Stimulated activated CD4-positive, alpha-beta T cell treated with anti-CD3 and anti-CD28 coated beads, Interleukin-15, amount 100 ng/mL, for 1 hour (primary cell): ENCODE measurements at regions not wholly inside any gene's neighbourhood (a gene's known extent, or its start where the extent isn't known, plus 50 kb on each side); places are given as distances from the start of the nearest gene placed in this dataset.
"Not testable (repeated sequence)": the region's sequence is repeated elsewhere in the genome, so short reads cannot be mapped to it uniquely, and the experiment has no call there.

Experiments used
- DNase-seq, 2 donors: peaks; one replicate each; pipeline ENCODE4 v3.0.0-alpha.2; 2020; ENCODE audit warnings: low read depth in 1 of 2, low spot score in 1 of 2

DNA sequence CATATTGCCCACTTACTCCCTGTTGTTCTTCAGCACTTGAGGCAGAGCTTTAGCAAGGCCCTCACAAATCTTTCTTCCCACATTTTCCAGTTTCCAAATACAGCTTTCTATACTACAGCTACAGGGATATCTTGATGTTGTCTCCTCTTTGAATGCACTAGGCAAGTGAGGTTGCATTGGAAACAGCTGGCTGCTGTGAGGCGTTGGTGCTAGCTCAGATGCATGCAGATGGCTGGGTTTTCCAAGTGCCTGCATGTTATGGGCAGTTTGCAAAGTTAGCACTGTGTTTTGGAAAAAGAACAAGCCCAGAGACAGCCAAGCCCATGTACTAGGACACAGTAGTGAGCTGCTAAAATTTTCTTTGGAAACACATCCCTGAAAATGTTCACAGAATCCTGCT lies 315.1 kb upstream of the RASGEF1B start:
- DNase-seq, result no peak

DNA sequence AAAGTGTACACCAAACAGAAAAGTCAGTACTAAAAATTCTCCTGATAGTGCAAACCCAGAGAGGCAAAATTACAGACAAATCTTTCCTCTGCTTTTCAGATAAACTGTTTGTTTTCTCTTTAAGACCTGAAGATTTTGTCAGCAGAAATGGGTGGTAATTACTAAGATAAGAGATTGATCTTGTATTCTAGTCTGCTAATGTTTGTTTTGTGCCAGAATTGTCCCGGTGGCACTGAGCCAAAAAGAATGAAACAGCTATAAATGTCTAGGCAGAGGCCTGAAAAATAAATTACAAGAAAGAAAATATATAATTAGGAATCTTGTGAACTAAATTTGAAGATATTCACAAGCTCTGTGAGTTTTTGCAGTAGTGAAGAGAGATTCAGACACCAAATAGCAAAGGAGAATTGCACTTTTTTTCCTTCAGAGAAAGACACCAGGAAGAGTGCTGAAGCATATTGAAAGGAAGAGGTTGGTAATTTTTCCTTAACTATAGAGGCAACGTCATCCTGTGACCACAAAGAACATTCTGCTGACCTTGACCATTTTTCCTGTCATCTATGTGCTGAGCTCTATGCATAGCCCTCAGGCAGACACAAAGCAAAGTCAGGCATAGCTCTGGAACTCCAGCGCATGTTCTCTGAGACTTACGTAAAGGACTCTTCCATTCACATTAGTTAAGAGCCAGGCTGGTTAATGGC lies 314.5 kb upstream of the RASGEF1B start:
- DNase-seq, result no peak

DNA sequence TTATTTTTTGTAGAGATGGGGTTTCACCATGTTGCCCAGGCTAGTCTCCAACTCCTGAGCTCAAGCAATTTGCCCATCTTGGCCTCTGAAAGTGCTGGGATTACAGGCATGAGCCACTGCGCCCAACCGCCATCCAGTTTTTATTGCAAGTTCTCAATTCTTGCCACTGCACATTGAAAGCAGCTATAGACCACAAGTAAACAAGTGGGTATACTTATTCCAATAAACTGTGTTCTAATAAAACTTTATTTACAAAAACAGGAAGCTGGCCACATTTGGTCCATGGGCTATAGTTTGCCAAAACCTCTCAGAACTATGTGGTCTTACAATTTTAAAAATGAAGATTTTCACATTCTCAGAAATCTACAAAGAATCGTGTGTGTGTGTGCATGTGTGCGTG lies 313.6 kb upstream of the RASGEF1B start:
- no peak for DNase-seq

DNA sequence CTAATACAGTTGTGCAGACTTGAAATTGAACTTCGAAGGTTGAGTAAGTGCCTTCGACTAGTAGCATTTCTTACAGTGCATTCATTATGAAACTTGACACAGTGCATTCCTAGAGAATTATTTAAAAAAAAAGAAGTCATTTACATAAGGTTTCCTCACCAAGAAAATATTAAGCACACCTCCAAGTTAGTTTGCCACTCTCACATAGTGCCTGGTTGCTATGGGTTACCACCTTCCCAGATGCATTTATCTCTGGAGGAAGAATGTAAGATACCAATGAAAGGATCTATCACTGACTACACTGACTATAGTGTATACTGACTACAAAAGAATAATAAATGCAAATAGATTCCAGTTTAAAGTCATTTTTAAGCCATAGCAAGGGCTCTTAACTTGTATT lies 311.9 kb upstream of the RASGEF1B start:
- DNase-seq, result no peak

DNA sequence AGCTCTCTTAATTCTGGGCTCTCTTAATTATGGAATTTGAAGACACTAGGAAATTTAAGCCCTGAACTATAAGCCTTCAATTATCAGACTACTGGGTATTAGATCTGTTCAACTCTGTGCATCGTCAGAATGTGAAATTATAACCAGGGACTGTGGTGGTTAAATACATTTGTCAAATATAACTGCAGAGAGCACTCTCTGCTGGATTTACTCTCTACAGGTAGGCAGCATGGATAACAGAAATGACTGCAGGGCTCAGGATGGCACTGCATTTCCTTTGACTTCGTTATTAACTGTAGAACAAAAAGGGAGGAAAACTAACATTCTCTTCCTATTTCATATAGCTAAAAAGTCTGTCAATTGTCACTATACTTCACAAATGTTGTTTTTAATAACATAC lies 310.1 kb upstream of the RASGEF1B start:
- DNase-seq, result no peak

DNA sequence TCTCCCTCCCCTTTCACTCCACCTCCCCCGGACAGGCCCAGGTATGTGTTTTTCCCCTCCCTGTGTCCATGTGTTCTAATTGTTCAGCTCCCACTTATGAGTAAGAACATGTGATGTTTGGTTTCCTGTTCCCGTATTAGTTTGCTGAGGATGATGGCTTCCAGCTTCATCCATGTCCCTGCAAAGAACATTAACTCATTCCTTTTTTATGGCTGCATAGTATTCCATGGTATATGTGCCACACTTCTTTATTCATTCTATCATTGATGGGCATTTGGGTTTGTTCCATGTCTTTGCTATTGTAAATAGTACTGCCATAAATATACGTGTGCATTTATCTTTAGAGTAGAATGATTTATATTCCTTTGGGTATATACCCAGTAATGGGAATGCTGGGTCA lies 306.0 kb upstream of the RASGEF1B start:
- DNase-seq, result not testable (repeated sequence)

DNA sequence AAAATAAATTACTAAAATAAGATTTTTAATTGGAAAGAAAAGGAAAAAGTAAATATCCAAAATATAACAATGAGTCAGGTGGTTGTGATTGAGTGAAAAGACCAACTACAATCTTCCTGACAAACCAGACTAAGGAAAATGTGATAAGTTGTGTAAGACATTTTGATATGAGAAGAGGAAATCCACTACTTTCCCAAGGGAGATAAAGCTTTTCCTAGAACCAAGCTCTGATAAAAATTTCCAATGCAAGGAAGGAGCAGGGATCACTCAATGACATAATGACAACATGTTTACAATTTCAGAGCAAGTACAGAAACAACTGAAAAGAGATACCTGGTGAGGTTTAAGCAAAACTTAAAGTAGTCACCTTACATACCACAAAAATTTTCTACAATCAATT lies 305.1 kb upstream of the RASGEF1B start:
- DNase-seq, result no peak

DNA sequence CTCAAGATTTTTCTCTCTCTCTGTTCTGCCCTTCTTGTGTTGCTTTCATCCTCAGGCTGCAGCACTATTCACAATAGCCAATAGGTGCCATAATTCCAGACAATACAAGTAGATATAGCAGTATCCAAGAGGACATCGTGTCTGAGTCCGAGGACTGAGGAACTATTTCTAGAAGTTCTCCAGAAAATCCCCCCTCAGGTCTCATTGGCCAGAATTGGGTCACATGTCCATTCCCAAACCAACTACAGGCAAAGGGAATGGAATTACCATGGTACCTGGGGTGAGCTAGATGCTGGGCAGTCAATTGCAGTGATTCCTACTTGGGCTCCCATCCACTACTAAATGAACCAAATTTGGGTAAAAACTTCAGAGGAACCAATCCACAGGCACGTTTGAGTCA lies 301.9 kb upstream of the RASGEF1B start:
- no peak for DNase-seq

DNA sequence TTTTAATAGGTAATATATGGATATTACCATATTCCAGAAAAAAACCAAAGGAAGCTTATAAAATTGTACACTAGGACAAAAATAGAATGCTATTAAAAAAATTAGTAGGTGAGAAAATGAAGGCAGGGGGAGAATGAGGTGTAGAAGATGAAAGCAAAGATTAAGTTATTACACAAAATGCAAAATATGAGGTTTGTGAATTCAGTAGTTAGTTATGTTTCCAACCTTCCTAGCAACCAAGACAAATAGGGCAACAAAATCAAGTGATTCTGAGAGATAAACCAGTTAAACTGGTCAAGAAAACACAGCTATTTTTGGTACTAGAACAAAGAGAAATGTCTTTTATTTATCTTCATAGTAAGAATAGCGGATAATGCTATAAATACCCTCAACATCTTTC lies 300.0 kb upstream of the RASGEF1B start:
- no peak for DNase-seq

DNA sequence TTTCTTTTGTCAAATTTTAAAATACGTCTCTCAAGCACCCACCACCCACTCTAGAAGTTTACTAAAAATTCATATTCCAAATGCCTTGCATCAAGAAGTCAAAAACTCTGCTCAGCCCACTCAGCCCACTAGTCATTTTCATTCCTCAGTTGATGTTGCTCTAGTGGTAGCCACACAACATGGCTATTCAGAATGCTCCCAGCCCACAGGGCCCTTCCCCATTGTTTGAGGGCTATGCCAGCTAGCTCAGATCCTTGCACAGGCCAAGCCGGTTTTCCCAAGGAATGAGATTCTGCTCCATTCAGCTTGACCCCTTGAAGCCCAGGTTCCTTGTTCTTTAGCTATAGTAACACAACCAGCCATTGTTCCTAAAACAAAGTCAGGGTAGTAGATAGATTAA lies 297.5 kb upstream of the RASGEF1B start:
- no peak for DNase-seq

DNA sequence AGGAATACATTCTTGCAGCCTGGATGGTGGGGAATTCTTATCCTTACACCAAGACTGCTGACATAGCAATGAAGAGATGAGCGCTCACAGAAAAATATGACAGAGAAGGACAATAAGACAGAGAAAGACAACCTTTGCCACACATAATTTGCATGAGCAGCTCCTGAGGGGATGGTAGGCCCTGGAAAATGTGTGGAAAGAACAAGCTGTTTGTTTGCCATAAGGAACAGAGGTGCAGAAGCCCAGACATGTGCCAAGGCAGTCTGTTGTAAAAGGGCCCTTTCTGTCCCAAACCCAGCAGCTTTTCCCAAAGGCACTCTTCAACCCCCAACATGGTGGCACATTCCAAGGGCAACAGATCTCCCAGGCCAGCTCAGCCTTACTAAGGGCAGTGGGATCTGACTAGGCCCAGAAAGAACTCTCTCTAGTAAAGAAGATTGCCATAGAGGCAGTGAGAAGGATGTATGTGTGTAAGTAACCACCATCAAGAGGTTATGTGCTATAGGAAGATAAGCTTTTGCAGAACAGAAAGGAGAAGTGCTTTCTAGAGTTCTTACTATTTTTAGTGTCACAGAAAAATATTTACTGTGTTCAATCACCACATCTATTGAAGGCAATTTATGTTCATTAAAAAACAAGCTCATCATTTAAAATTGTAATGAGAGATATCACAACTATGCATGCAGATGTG lies 287.0 kb upstream of the RASGEF1B start:
- no peak for DNase-seq

DNA sequence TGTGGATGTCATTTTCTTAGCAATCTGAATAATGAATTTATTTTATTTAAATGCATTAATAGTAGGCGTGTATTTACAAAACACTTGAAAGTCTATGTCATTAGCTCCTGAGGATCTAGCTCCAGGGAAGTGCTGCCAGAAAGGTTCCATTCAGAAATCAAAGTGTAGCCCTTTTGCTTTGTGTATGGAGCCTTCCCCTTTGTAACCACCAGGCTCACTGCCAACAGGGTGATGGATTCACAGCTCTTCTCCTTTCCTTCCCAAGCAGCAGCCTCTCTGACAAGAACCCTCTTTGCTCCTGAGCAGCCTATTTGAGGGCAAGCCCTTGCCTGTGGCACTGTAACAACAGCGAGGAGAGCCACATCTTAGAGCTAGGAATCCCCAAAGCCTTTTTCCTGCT lies 286.0 kb upstream of the RASGEF1B start:
- DNase-seq, result no peak

DNA sequence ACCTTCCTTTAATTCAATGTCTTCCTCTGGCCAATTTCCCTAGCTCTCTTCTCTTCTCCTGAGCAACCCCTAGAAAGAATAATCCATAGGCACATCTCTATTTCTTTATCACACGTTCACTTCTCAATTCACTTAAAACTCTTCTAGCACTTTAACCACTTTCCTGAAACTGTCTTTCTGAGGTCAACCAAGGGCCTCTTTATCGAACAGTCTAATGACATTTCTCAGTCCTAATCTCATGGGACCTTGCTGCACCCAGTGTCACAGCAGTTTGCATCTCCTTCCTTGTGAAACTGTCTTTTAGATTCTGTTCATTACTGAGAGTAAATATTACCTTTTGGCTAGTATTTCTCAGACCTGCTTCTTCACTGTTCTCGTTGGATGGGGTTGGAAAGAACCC lies 285.3 kb upstream of the RASGEF1B start:
- DNase-seq, result no peak

DNA sequence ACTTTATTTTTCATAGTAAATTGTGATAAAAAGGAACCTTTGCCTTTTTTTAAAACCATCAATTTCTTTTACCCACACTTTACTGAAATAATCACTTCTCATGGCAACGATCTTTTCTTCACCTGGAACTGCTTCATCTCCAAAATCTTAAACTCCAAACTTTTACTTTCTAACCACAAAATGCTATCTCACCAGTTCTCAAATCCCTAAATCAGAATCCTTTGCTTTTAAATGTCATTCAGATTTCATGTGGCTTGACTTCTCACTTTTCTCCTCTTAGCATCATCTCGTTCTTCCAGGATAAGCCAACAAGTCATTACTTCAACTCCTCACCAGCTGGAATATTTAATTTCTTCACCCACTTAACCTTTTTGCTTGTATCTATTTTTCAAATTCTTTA lies 284.3 kb upstream of the RASGEF1B start:
- no peak for DNase-seq

DNA sequence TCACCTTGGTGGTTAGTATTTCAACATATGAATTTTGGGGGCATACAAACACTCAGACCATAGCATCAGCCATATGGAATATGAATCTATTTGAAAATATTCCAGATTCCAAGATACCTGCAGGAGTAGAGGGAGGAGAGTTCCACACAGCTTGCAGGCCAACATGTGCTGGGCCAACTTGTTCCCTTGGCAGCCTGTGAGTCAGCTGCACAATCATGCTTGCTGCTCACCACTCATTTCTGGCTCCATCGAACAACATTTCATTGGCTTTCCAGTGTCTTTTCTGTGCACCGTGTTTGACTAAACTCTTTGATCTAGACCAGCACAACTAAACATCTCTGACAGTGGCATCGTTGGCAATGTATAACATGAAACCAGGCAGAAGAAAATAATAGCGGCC lies 282.5 kb upstream of the RASGEF1B start:
- DNase-seq, result no peak

DNA sequence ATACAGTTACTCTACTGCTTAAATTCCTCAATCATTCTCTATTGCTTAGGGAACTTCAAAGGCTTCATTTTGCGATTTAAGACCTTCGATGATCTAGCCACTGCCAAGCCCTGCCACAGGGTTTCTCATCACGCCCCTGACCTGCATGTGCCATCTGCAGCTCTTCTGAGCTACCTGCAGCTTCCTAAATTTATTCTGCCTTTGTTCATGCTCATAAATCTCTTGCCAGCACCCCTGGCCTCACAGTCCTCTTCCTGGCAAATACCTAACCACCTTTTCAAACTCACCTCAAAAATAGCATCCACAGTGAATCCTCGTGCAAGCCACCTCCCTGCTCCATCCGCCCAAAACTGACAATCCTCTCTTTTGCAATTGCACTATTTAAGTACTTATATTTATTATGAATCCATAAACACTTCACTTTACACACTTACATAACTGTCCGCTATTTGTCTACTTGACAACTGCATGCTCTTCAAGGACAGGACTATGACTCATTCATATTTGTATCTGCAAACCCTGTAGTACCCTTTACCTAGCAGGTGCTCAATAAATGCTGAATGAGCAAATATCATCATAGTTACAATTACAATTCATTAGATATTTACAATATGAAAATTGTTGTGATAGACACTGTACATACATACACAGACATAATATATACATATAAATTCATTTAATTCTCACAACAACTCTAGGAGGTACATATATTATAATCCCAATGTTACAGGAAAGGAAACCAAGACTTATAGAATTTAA lies 280.0 kb upstream of the RASGEF1B start:
- DNase-seq, result no peak

DNA sequence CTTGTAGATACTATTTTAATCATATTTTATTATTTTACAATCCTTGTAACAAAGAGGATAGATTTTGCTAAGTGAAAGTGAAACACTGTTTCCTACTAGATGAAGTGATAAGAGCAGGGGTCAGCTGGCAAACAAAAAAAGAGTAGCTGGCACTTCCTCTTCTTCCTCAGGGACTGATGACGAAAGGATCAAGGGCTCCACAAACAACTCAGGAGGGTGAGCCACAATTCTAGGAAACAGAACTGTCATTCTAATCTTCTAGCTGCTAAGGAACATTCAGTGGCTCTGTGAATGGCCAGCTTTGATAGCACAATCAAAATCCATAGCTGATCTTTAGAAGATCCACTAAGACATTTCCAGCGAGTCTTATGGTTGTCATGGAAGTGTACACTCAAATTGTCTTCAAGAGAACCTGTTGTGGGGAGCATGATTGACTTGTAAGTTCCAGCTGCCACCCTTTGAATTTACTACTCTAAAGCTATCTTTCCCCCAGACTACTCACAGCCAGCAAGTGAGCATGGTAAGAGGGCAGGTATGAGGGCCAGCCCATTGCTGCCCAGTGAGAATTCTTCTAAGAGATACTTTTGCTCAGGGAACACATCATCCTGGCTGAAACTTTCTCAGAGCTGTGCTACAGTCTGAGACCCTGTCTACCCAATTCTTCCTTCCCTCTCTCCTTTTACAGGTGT lies 275.7 kb upstream of the RASGEF1B start:
- DNase-seq, result no peak

DNA sequence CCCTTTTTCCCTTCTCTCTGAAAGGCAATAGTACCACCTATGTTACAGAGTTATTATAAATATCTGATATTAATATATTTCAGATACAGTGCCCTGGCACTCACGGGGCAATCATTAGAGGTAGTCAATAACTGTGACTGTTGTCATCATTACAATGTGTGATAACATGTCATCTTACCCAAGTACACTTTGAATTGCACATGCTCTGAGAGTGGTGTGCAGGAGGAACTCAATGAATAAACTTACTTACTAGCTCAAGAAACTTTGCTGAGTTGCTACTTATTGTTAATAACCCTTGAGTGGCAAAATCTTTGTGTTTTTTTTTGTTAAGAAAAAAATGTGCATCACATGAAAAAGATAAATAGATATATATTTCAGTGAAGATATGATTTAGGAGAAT lies 275.1 kb upstream of the RASGEF1B start:
- no peak for DNase-seq

DNA sequence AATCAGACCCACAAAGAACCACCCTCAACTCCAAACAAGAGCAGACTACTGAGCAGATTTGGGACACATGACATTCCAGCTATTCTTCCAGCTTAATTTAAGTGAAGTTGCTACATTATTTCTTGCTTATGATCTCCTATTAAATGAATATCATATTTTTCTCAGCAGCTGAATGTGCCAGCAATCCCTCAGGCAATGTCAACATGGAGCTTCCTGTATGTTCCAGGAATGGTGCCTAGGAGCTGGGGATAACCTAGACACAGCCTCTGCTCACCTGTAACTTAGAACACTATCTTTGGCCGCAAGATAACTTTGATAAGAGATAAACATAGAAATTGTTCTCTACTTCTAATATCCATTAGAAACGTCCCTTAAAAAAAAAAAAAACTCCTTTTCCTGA lies 274.4 kb upstream of the RASGEF1B start:
- DNase-seq, result no peak

DNA sequence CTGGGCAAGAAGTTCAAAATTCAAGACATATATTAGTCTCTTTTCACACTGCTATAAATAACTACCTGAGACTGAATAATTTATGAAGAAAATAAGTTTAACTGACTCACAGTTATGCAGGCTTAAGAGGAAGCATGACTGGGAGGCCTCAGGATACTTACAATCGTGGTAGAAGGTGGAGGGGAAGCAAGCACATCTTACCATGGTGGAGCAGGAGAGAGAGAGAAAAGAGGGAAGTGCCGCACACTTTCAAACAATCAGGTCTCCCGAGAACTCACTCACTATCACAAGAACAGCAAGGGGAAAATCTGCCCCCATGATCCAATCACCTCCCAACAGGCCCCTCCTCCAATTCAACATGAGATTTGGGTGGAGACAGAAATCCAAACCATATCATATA lies 273.3 kb upstream of the RASGEF1B start:
- no peak for DNase-seq

DNA sequence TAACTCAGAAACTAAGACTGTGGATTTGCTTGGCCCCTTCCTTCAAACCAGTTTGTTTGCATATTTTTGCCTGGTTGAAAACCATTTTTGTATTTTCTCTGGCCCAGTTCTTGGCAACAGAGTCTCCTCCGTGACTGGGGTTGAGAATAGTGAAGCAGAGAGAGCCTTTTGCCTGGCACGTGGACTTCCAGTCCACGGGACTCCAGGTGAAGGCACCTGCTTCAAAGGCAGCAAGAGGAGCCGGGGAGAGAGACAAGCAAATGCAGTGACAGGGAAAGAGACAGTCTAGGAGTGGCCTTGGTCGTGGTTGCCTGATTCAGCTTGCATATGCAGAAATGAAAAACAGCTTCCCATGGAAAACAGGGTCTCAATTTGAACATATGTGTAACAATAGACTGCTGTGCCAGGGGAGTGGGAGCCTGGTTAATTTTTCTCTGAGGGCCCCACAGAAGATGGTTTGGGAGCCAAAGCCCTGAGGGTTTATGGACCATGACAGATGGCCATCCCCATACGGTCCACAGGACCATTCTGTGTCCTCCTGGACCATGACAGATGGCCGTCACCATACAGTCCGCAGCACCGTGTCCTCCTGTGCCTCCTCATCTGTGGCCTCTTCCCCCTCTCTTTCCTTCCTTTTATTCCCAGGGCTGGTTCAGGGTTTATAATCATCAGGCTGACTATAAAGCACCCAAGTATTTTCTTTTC lies 272.2 kb upstream of the RASGEF1B start:
- DNase-seq, result no peak
